ENCODE measurements at regions not wholly inside any gene's neighbourhood (a gene's known extent, or its start where the extent isn't known, plus 50 kb on each side); places are given as distances from the start of the nearest gene placed in this dataset.
"Not testable (repeated sequence)": the region's sequence is repeated elsewhere in the genome, so short reads cannot be mapped to it uniquely, and the experiment has no call there.

DNA sequence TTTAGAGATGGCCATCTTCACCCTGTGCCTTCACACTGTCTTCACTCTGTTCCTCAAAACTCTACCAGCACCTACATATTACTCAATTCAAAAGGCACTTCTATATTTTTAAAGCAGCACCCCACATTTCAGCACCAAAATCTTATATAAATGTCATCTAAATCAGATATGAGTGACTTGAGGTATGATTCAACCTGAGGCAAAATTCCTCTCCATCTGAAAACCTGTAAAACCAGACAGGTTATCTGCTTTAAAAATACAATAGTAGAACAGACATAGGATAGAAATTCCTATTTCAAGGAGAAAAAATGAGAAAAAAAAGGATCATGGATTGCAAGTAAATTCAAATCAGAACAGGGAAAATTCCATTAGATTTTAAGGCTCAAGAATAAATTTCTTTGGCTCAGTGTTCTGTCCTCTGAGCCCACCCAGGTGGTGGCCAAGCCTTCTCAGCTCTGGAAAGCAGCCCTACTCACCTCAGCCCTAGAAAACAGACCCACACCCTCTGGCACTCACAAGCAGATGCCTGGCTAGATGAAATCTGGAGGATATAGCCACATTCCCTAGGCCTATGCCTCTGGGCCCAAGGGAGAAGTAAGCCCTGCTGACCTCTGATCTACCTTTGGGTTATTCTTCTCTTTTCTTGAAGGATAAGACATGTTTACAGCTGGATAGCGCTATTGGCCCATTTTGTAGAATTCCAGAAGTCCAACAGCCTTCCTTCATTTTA lies 211.1 kb upstream of the XIST start:
- no peak for DNase-seq

DNA sequence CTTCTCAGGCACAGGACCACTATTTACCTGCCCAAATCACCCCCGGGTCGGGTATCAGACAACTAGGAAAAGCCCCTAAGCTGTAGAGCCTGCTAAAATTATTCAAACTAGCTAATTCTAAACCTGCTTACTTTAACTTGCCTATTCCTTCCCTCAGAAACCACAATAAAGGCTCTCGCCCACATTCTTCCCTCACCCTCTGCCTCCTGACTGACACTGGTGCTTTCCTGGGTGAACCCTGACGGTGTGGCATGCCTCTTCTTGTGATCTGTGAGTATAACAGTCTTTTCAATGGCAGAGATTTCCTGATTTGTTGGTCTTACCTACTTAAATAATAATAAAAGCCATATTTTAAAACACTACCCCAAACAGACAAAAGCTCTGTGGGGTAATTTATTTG lies 209.4 kb upstream of the XIST start:
- no peak for DNase-seq

DNA sequence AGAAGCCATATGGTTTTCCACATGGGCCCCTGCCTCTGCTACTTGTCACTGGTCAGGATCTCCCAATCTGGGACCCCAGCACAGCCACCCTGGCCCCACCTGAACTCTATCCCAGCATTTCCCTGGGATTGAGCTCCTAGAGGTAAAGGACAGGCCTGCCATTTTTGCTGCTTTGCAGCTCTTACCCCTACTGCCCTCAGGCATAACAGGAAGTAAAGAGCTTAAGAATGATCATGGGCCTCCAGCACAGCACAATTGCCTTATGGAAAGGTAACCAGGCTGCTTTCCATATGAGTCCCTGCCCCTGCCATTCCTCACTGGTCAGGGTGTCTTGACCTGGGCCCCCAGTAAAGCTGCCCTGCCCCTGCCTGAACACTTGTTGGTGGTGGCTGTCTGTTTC lies 196.6 kb upstream of the XIST start:
- DNase-seq = no peak

DNA sequence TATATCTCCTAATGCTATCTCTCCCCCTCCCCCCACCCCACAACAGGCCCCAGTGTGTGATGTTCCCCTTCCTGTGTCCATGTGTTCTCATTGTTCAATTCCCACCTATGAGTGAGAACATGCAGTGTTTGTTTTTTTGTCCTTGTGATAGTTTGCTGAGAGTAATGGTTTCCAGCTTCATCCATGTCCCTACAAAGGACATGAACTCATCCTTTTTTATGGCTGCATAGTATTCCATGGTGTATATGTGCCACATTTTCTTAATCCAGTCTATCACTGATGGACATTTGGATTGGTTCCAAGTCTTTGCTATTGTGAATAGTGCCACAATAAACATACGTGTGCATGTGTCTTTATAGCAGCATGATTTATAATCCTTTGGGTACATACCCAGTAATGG lies 181.6 kb upstream of the XIST start:
- not testable (repeated sequence) for DNase-seq

DNA sequence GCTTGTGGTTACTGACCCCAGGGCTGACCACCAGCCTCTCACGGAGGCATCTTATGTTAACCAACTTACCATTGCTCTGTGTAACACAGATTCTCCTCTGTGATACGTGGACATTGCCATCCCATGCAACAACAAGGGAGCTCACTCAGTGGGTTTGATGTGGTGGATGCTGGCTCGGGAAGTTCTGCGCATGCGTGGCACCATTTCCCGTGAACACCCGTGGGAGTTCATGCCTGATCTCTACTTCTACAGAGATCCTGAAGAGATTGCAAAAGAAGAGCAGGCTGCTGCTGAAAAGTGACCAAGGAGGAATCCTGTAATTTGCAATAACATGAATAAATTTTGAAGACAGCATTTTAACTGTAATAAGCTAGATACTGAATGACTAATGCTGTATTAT lies 179.0 kb upstream of the XIST start:
- not testable (repeated sequence) for DNase-seq

DNA sequence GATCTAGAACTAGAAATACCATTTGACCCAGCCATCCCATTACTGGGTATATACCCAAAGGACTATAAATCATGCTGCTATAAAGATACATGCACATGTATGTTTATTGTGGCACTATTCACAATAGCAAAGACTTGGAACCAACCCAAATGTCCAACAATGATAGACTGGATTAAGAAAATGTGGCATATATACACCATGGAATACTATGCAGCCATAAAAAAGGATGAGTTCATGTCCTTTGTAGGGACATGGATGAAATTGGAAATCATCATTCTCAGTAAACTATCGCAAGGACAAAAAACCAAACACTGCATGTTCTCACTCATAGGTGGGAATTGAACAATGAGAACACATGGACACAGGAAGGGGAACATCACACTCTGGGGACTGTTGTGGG lies 178.3 kb upstream of the XIST start:
- DNase-seq = not testable (repeated sequence)

DNA sequence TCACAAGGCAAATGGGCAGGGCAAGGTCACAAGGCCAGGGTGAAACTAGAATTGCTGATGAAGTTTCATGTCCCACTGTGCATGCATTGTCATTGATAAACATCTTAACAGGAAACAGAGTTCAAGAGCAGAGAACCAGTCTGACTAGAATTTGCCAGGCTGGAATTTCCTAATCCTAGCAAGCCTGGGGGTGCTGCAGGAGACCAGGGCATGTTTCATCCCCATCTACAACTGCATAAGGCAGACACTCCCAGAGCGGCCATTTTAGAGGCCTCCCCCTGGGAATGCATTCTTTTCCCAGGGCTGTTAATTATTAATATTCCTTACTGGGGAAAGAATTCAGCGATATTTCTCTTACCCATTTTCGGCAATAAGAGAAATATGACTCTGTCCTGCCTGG lies 172.6 kb upstream of the XIST start:
- DNase-seq = not testable (repeated sequence)

DNA sequence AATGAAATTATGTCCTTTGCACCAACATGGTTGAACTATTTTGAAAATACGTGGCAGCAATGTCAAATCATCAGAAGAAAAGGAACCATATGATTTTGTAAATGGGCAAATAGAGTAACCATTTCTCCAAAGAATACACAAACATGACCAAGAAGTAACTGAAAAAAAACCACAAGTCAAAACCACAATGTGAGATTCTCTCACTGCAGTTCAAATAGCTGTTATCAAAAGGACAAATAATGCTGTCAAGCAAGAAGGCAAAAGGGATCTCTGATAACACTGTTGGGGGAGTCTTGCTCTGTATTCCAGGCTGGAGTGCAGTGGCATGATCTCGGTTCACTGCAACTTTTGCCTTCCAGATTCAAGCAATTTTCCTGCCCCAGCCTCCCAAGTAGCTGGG lies 170.7 kb upstream of the XIST start:
- DNase-seq = no peak

DNA sequence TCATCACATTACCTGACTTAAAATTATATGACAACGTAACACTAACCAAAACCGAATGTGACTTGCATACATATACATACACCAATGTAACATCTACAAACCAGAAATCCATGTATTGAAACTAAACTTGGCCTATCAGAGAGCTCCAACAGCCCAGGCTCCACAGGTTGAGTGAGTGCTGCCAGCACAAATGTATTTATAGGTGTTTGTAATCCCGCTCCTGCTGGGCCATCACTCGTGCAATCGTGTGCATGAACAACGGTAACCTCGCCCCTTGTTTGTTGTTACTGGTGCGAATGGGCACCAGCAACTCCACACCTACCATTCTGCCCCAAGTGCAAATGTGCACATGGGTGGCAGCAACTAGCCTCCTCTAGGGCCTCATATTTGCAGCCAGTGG lies 165.7 kb upstream of the XIST start:
- DNase-seq = no peak

DNA sequence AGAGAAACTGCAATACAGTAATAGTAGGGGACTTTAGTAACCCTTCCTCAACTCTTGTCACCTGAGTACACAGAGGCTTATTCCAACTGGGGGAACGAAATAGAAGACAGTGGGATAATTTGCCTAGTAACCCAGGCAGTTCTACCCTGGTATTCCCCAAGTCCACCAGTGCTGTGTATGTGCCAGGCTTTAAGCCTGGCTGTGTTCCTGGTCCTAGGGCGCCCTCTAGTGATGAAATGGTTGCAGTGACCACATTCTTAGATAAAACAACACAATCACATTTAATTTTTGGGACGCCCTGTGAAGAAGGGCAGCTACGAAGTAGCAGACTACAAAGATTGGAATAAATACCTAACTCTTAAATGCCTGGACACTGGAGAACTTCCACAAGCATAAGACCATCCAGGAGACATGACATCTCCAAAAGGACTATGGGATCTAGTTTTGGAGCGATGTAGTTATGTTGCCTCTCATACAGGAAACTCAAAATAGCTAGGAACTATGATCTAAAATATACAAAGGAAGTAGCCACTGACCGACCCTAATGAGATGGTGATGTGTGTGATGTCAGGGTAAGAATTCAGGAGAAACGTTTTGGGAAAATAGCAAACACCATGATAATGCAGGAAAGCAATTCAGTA lies 163.0 kb upstream of the XIST start:
- DNase-seq = peak; percentile 20

DNA sequence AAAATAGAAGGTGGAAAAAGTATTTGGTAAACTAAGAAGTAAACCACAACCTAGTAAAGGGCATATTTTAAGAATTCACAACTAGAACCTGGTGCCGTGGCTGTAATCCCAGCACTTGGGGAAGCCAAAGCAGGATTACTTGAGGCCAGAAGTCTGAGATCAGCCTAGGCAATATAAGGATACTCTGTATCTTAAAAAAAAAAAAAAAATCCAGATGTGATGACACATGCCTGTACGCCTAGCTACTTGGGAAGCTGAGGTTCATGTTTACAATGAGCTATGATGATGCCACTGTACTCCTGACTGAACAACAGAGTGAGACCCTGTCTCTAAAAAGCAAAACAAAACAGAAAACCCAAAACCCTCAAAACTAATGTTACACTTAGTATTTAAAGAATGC lies 156.5 kb upstream of the XIST start:
- no peak for DNase-seq

DNA sequence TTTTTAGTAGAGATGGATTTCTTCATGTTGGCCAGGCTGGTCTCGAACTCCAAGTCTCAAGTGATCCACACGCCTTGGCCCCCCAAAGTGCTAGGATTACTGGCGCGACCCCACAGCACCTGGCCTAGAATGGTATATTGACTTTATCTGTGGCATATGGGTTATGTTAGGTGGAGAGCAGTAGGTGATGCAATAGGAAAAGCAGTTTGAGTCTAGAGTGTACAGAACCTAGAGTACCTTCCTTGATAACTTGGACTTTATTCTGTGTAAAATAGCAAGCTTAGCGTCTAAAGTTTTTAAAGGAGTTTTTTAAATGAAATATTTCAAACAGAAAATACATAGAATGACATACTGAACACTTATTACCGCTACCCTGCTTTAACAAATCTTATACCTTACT lies 139.5 kb upstream of the XIST start:
- no peak for DNase-seq

DNA sequence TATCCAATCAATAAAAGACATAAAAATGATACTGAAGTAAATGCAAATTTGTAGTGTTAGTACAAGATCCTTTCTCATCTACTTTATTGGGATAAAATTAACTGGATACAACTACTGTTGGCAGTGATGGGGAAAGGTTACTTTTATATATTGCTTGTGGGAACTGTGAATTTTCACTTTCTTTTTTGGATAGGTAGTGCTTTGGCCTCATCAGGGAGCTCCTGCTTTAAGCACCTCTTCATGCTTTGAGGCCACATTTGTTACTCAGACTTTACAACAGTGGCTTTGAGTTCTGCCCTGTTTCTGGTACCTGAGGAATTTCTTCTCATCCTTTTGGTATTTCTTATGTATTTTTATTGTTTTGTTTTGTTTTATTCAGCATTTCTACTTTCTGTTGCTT lies 134.7 kb upstream of the XIST start:
- DNase-seq = no peak

DNA sequence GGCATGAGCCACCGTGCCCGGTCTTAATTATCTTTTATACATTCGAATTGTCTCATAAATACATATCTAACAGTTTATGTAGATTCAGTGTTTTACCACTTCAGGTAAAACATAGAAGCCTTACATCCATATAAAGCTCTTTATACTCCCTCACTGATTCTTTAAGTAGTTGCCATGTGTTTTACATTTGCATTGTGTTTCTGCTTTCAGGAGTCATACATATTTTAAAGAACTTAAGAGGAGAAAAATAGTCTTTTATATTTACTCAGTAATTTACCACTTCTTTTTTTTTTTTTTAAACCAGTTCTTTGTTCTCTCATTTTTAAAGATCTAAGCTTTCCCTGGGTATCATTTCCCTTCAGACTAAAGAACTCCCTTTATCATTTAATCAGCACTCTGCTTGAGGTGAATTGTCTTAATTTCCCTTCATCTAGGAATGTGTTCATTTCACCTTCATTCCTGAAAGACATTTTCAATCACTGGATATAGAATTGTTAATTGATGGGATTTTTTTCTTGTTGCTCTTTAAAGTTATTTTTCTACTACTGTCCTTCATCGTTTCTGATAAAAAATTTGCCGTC lies 127.1 kb upstream of the XIST start:
- no peak for DNase-seq

DNA sequence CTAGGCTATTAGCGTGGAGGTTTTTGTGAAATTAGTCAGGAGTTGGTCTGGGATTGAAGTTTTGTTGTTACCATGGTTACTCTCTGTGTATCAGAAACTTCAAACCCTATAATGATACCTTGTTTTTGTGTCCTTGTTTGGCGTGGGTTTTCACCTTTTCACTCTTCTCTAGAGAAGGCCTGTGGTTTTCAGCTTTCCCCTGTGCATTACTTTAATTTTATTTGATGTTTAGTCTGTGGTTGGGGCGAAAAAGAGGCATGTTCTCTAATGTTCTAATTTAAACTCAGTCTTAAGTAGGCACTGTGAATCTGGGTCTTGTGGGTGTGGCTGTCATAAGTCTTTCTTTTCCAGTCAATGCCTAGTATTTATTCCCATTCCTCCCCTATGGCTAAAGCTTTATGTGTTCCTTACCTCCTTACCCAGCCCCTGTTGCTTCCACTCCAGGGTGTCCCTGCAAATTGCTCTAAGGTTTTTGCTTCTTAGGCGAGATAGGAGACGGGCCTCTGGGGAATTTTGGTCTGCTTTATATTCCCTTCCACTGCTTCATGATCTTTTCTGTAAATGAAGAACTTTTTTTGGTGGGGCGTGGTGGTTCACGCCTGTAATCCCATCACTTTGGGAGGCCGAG lies 125.1 kb upstream of the XIST start:
- no peak for DNase-seq

DNA sequence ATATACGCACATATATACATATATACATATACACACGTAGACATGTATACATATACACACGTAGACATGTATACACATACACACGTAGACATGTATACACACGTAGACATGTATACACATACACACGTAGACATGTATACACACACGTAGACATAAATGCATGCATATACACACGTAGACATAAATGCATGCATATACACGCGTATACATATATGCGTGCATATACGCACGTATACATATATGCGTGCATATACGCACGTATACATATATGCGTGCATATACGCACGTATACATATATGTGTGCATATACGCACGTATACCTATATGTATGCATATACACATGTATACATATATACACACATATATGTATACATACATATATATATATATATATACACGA lies 114.9 kb upstream of the XIST start:
- not testable (repeated sequence) for DNase-seq

DNA sequence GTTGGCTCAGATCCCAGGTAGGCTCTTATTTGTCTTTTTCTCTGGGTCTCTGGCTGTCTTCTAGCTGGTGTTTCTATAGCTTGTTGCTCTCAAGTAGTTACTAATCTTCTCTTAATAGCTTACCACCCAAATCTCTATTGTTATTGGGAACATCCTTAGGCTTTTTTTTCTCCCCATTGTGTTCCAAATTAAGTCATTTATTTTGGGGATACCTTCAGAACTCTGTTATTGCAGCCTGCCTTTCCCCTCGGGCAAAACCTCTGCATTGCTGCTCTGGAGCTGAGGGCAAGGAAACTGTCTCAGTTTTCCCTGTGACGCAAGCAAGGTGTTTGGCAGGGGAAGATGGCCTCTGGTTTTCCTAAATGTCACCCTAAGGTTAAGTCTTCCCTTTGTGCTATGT lies 113.3 kb upstream of the XIST start:
- no peak for DNase-seq

DNA sequence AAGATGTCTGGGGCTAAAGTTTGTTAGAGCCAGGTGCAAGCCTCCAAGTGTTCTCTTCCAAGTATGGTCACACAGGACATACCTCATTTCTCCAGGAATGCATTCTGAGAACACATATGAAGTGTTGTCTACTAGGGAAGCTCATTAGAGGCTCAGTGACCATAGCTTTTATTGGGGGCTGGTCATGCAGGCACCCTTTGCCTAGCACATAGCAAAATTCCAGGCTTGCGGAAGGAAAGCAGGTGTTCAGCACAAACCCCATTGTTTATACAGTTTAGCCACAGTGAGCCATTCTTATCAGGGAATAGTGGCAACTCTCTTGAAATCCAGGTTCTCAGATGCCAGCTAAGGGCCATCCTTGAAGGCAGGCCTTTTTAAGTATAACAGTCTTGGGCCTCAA lies 112.1 kb upstream of the XIST start:
- DNase-seq = no peak

DNA sequence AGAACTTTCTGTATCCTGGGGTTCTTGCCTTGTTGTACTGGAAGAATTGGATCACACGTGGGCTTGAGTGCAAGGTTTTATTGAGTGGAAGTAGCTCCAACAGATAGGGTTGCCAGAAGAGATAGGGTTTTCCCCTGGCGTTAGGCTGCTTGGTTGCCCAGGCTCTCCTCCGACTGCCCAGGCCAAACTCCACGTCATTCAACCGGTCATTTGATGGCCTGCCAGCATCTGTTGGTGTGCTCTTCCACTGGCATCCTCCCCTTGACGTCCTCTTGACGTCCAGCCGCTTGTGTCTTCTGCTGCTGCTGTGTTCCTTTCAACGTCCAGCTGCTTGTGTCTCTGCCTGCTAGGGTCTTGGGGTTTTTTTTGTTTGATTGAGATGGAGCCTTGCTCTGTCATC lies 111.2 kb upstream of the XIST start:
- DNase-seq = no peak

DNA sequence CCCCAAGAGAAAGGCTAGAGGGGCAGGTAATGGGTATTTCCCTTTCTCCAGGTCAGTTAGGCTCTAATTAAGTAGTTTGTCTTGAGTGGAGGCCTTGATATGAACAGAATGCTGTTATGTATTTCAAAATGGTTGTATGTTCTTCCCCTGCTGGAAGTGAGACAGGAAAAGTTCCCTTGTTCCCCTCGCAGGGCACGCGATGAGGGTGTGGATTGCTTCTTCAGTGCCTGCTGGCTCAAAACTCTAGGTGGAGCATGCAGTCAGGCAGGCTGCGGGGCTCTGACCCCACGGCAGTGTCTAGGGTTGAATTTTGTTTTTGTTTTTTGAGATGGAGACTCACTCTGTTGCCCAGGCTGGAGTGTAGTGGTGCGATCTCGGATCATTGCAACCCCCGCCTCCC lies 110.4 kb upstream of the XIST start:
- no peak for DNase-seq

DNA sequence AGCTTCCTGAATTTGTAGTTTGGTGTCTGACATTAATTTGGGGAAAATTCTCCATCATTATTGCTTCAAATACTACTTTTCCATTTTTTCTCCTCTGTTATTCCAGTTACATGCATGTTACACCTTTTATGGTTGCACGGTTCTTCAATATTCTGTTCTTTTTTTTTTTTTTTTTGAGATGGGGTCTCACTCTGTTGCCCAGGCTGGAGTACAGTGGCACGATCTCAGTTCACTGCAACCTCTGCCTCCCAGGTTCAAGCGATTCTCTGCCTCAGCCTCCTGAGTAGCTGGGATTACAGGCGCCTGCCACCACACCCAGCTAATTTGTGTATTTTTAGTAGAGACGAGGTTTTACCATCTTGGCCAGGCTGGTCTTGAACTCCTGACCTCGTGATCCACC lies 109.4 kb upstream of the XIST start:
- not testable (repeated sequence) for DNase-seq

DNA sequence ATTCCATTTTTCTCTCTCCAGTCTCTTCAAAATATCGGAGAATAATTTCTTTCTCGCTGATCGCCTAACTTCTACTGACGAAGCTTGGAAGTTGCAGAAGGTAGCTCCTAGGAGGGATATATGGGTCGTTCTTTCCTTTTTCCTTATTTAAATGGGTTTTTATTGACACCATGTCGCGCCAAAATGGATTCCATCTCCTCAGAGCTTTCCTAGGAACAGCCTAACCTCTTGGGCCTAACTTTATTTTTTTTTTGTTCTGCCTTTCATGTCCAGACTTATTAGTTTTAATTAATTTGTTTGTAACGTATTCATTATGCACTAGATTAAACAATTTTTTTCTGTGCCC lies 92.0 kb upstream of the XIST start:
- DNase-seq = no peak

DNA sequence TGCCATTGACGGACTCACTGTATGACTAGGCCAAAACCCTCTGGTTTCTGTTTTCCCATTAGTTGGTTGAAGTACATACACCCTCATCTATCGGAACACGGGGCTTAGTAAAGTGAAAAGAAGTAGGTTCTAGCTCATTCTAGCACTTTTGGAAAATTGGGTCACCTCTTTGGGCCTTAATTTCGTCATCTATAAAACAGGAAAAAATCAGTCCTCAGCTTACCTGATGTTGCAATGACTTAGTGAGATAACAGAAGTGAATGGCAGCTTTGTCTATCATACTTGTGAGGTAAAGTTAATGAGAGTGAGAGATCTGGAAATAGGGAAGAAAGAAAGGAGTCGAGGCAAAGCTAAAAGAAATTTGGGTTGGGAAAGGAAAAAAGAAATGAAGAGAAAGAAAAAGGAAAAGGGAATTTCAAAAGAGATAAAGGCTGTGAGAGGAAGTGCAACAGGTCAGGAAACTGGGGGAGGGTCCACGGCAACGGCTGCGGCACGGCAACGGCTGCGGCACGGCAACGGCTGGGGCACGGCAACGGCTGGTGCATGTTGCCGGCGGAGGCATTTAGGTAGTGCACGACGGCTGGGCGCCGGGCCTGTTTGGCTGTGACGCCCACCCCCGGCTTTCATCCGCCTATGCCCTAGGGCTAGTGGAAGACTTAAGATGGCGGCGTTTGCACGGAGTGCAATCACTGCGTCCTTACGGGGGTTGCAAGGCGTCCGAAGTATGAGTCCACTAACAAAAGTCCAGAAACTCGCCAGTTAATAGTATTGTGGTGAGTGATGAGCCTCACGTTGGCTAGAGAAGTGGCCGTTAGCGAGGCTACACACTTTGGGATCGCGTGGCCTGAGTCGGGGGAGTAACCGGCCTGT lies 91.4 kb upstream of the XIST start:
- peak; percentile 81 for DNase-seq
